Fibroblast of lung (primary cell): ENCODE measurements at regions not wholly inside any gene's neighbourhood (a gene's known extent, or its start where the extent isn't known, plus 50 kb on each side); places are given as distances from the start of the nearest gene placed in this dataset.

ENCODE experiments used
- CTCF ChIP-seq, 2 donors: IDR thresholded peaks in 1 of 2; conservative IDR thresholded peaks in 1 of 2; 1 replicate in 1 of 2; 2 replicates in 1 of 2; pipeline ENCODE4 v1.5.1; 2011 to 2012; ENCODE audit warnings: low read length in 2 of 2, control low read depth in 1 of 2, inconsistent platforms in 1 of 2, low read depth in 1 of 2, mild to moderate bottlenecking in 1 of 2
- EZH2 ChIP-seq: IDR thresholded peaks from 2 replicates; pipeline ENCODE4 v1.5.1; 2012; ENCODE audit warnings: low read length, control low read depth, mild to moderate bottlenecking; ENCODE audit errors: missing control alignments

DNA sequence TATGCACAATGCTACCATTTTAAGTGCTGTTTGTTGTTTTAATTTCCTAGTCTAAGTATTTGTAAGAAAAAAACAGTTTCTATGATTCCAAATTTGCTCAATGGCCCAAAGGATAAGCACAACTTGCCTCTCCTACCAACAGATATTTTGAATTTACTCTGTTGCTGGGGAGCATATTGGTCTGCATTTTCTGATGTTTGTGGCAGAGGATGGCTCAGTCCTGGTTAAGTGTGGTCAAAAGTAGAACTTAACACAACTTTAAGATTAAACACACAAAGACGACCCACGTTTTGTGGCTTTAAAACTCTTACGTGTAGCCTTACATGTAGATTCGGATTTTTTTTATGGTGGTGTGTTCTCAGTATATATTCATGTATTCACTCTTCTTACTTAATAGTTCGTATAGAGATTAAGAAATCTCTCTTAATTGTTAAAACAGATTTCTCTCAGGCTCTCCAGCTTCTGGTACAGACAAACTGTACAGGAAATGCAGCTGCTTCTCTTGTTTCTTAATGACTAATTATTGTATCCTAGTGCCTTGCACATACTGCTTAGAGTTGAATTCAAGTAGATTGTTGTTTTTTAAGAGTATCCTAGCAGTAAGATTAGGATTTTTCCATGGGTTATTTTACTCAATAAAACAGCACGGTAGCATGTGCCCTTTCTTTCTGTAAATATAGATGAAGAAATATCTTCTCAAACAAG lies 86.2 kb downstream of the GPR85 start:
- TF ChIP-seq CTCF (conservative IDR thresholded peaks at IDR 0.05 in 1 of 2, IDR thresholded peaks at IDR 0.05 in 1 of 2; ENCODE audit: low read depth in 1 of 2, low read length in 2 of 2) (no peak), EZH2 (no peak)
